NCI-H2107 treated with DMSO at 0.1 percent for 48 hours (cell line): ENCODE measurements at regions not wholly inside any gene's neighbourhood (a gene's known extent, or its start where the extent isn't known, plus 50 kb on each side); places are given as distances from the start of the nearest gene placed in this dataset.
"Not testable (repeated sequence)": the region's sequence is repeated elsewhere in the genome, so short reads cannot be mapped to it uniquely, and the experiment has no call there.

Experiments
- DNase-seq: peaks from one replicate; lab custom pipeline; 2025; ENCODE audit not compliant: unreplicated experiment; lab: John Stamatoyannopoulos, UW

- no peak for DNase-seq
Observed at GRCh38 chr9:740221-740620, 101.3 kb upstream of the DMRT1 start.

DNA sequence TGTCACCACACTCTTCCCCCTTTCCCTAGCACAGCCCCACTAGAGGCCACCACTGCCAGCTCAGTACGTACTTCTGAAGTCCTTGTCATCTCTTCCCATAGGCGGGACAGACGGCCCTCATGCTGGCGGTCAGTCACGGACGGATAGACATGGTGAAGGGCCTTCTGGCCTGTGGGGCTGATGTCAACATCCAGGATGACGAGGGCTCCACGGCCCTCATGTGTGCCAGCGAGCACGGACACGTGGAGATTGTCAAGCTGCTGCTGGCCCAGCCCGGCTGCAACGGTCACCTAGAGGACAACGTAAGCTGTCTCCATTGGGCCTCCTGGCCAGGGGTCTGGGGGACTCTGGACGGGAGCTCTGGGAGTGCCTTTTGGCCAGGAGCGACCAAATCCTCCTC lies 99.4 kb upstream of the DMRT1 start:
- DNase-seq = no peak

DNA sequence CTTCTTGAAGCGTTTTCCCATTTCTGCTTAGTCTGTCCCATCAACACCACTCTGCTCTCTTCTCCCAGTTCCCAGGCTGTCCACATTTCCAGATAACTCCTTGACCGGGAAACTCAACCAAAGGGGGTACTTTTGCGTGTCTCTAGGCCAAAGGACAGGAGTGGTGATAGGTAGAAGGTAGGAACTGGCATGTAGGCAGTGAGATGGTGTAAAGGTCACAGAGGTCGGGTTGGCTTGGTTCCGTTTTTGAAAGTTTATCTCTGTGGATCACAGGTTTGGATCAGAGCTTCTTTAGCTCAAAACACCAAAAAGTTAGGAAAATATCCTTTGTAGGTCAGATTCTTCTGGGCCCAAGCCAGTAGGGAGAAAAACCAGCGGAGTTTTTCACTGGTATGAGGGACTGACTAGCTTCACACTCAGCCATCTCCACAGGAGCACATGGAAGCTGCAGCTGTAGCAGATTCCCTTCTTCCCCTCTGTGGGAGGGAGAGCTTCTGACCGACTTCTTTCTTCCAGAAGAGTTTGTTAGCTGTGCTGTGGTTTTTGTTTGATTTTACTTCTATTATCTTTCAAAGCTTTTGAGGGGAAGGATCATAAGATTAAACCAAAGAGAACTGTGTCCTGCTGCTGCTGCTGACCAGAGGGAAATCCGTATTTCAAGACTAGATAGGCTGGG lies 98.4 kb upstream of the DMRT1 start:
- DNase-seq = no peak

DNA sequence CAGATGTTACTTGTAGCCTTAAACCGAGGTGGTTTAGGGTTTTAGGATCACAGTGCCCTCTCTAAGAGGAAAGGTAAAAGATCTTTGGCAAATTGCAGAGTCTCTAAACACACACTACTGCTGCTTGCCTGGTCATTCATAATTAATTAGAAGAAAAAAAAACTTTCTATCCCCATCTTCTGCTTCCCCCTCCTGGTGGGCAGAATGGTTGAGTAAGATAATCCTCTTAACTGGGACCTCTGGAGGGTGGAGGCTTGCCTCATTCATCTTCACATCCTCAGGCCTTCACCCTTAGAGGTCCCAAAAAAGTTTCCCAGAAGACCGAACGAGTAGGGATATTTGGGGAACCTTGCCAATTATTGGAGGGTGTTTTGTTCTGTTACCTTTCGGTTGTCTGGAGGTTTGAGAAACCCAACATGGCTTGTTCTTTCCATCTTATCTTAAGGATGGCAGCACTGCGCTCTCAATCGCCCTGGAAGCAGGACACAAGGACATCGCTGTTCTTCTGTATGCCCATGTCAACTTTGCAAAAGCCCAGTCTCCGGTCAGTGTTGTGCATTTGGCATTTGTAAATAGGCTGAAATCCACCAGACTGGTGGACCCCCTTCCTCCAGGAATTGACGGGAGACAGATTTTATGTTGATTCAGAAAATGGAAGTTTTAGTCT lies 97.3 kb upstream of the DMRT1 start:
- no peak for DNase-seq

GRCh38 chr9:744790-745484 lies 96.6 kb upstream of the DMRT1 start:
- no peak for DNase-seq

DNA sequence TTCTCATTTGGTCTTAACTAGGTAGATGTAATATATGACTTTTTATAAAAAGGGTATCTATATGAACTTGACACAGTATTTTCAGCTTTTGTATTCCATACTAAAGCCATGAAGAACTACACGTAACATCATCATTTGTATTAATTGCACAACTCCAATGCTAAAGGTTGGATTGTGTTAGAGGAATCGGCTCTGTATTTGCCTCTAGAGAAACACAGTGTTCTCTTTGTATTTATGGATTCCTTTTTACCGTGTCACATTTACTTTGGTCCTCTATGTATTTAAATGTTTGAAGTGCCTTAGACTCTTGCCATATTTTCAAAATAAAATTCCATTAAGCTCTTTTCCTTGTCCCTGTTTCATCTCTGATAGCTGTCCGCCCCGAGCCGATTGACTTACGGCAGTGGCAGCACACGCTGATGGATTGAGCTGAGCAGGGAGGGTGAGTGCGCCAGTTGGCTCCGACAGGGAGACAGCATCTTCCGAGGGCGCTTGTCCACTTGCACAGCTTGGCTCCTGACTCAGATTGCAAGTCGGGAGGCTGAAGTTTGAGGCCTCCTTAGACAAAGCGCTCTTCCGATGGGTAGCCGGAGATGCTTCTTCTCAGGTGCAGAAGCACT lies 95.6 kb upstream of the DMRT1 start:
- no peak for DNase-seq

DNA sequence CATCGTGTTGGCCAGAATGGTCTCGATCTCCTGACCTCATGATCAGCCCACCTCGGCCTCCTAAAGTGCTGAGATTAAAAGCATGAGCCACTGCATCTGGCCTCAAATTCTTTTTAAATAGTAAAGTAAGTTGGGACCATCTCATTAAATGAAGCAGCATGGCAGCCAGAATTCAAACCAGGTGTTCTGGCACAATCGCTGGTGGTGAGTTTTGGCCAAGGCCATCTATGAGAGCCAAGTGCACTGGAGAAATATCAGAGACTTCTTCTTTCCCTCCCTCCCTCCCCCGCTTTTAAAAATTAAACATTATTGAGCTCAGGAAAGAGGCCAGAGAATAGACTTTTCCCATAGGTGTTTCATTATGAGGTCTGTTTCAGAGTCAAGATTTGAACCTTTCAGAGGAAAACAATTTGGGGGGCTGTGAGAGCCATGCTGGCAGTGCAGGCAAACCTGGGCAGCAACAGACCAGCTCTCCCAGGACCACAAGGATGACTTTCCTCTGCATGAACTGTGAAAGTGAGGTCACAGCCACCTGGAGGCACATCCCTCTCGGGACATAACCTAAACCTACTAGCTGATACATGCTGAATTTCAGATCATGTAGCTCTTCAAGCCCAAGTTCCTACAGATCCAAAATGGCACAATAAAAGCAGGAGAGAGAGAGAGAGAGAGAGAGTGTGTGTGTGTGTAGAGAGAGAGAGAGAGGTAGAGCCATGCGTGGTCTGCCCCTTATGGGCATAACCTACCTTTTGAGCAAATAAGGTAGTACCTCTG lies 94.6 kb upstream of the DMRT1 start:
- DNase-seq = no peak

GRCh38 chr9:747567-747966 lies 93.9 kb upstream of the DMRT1 start:
- DNase-seq = no peak

- no peak for DNase-seq
Observed at GRCh38 chr9:748861-749497, 92.5 kb upstream of the DMRT1 start.

DNA sequence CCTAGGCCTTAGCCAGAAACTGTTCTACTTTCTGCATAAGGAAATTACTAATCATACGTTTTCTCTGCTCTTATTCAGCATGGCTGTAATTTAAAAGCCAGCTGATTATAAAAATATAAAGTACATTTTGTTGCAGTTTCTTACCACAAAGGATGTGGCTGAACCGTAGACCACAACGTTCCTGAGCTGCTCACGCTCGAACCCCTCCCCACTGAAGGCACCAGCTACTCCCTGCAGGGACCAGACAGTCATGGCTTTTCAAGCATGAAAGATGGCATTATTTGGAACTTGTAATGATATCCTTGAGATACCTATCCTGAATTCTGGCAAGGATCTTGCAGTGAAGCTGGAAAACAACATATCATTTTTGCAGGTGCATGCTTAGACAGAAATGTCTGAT lies 91.8 kb upstream of the DMRT1 start:
- DNase-seq = no peak

GRCh38 chr9:750249-750967 lies 91.1 kb upstream of the DMRT1 start:
- DNase-seq = no peak

- DNase-seq = no peak
Observed at GRCh38 chr9:751137-752051, 90.1 kb upstream of the DMRT1 start.

DNA sequence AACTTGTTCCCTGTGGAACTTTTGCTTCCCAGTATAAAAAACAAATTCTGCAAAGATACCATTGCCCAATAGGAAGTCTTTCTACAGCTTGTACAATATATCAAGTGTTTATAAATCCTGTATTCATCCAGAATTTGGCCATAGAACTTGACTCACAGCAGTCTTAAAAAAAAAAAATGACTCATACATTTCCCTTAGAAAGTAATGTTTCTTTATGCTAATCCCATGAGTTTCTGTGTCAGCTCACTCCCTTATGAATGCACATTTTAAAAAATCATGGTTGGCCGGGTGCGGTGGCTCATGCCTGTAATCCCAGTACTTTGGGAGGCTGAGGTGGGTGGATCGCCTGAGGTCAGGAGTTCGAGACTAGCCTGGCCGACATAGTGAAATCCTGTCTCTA lies 89.3 kb upstream of the DMRT1 start:
- no peak for DNase-seq

DNA sequence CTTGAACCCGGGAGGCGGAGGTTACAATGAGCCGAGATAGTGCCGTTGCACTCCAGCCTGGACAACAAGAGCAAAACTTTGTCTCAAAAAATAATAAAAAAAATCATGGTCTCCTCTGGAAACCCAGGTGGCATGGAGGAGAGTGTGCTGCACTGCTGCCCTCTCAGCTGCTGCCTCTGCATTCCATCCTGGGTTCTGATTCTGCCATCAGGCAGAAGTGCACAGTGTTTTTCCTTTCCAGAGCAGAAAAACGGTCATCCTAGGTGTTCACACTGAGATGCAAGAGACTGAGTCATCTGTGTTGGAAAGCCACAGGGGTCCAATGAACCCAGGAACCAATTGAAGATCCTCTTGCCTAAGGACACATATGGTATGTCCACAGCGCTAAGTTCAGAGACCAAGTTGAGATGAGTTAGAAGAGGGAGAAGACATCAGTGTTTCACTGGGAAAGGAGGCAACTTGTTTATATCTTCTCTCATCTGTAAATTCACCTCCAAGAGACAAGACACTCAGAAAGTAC lies 88.8 kb upstream of the DMRT1 start:
- DNase-seq = no peak

DNA sequence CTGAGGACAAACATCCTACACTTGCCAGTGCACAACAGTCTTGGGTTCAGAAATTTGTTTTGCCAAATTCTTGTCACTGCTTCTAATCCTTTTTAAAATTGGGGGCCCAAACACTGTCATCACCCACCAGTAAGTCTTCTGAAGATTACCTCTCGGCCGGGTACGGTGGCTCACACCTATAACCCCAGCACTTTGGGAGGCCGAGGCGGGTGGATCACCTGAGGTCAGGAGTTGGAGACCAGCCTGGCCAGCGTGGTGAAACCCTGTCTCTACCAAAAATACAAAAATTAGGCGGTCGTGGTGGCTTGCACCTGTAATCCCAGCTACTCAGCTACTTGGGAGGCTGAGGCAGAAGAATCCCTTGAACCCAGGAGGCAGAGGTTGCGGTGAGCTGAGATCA lies 87.8 kb upstream of the DMRT1 start:
- DNase-seq = not testable (repeated sequence)

DNA sequence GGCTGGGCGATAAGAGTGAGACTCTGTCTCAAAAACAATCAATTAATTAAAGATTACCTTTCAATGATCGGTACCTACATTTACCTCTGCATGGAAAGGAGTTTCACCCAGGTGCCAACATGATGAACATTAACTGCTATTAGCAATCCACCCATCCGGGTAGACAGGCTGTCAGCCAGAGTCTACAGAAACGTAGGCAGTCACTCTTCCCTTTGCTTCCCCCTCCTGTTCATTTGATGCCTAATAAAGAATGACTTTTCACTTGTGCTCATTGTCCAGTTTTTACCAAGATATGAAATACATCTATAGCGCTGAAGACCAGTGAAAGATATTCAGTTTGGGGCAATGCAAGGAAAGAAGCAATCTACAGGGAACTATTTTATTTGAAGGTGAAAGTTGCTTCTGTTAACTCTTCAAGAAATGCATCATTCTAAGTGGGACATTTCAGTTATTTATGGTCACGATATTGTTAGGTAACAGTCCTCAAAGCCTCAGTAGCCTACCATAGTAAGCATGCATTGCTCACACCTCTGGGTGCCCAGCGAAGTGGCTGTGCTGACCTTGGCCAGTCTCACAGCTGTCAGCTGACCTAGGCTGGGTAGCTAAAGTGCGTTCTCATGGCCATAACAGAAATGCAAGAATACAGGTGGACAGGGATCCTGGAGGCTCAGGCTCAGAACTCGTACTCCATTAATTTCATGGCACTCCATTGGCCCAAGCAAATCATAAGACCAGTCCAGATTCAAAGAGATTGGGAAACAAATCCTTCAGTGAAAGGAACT lies 87.2 kb upstream of the DMRT1 start:
- DNase-seq = no peak

DNA sequence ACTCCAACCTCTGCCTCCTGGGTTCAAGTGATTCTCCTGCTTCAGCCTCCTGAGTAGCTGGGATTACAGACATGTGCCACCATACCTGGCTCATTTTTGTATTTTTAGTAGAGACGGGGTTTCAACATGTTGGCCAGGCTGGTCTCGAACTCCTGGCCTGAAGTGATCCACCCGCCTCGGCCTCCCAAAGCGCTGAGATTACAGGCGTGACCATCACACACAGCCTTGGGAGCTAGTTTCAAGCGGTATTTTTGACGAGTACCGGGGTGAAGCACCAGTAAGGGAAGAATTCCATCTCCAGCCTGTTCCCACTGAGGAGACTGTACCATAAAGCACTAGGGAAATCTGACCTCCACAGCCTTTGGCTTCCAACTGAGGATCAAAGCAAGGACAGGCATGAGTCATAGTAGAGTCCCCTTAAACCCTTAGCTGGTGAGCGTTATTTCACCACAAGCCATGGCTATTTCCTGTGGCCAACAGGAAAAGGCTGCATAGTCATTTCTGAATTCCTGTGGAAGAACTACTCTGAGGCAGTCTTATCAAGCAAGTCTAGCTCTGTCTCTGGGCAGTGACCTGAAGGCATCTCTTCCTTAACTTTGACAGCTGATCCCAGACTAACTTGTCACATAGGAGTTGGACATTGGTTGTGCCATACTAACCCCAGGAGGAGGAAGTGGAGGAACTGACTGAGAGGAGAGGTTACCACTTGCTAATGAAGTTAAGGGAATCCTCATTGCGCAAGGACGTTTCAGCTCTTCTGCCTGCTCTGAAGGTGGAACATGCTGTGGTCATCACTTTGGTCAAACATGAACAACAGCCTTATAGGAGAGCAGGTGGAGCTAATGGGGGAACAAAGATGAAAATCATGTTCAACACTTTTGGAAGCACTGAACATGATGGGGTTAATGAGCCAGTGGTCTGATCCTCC lies 85.8 kb upstream of the DMRT1 start:
- DNase-seq = no peak
